NOMO-1 treated with dmso at 0.1 percent for 144 hours (cell line): ENCODE measurements at regions not wholly inside any gene's neighbourhood (a gene's known extent, or its start where the extent isn't known, plus 50 kb on each side); places are given as distances from the start of the nearest gene placed in this dataset.

Experiments used
- DNase-seq: peaks from one replicate; lab custom pipeline; 2025; ENCODE audit not compliant: unreplicated experiment; lab: John Stamatoyannopoulos, UW

DNA sequence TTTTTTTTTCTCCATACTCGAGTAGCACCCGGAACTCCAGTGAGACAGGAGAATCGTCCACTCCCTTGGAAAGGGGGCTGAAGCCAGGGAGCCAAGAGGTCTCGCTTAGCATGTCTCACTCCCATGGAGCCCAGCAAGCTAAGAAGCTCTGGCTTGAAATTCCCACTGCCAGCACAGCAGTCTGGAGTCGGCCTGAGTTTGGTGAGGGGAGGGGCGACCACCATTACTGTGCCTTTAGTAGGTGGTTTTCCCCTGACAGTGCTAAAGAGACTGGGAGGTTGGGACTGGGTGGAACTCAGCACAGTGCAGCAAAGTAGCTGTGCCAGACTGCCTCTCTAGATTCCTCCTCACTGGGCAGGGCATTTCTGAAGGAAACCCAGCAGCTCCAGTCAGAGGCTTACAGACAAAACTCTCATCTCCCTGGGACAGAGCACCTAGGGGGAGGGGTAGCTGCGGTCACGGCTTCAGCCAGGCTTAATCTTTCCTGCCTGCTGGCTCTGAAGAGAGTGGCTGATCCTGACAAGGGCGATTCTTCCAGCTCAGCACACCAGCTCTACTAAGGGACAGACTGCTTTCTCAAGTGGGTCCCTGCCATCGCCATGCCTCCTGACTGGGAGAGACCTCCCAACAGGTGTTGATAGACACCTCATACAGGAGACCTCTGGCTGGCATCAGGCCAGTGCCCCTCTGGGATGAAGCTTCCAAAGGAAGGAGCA lies 414.5 kb upstream of the ZNF608 start:
- no peak for DNase-seq

DNA sequence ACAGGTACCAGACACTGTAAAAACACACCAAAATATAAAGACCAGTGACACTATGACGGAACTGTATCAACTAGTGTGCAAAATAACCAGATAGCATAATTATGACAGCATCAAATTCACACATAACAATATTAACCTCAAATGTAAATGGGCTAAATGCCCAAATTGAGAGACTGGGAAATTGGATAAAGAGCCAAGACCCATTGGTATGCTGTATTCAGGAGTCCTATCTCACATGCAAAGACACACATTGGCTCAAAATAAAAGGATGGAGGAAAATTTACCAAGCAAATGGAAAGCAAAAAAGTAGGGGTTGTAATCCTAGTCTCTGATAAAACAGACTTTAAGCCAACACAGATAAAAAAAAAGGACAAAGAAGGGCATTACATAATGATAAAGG lies 416.3 kb upstream of the ZNF608 start:
- DNase-seq, result no peak

DNA sequence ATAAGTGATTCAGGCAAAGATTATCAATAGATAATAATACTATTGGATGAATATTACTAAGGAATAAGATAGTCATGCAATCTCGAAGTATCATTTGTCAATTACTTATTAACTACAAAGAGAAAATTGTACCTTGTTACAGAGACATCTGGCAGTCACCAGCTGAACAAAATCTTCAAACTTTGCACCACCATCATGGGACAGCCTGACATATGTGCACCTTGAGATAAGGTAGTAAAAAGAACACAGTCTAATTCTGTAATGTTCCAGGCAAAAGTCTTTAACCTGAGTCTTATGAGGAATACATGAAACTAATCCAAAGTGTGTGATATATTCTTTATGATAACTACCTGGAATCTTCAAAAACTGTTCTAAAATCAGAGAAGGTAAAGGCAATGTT lies 423.0 kb upstream of the ZNF608 start:
- no peak for DNase-seq

DNA sequence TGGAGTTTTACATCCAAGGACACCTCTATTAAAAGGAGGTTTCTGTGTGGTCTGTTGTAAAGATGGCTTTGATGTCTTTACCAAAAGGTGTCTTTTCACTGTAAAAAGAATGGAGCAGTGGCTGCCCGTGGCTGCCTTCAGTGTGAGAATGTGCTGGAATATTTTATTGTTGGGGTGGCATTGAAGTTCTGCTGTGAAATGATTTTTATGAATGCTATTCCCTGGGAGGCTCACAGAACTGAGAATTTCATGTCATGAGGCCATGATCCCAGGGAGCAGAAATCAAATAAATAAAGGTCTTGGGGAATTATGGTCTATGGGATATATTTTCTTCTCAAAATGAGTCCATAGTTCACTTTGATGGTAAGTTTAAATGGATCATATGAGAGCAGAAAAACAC lies 425.2 kb upstream of the ZNF608 start:
- no peak for DNase-seq

DNA sequence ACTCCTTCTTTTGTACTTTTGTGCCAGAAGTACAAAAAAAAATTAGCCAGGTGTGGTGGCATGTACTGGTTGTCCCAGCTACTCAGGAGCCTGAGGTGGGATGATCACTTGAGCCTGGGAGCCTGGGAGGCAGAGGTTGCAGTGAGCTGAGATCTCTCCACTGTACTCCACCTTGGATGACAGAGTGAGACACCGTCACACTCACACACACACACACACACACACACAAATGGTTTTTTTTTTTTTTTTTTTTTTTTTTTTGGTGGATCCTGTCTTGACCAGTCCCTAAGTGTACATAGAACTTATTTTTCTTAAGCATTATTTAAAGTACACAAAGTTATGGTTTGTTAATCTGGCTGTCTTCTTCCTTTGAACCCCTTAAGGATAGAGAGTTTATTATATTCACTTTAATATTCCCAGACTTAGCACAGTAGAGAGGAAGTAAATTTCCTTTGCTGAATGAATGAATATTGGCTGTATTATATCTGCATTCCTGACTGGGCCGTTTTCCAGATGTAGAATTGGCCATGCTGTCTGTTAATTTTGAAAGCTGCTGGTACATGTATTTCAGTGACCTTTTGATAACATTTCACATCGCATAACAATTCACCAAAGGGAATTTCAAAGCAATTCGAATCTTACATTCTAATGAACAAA lies 429.0 kb upstream of the ZNF608 start:
- DNase-seq, result no peak

DNA sequence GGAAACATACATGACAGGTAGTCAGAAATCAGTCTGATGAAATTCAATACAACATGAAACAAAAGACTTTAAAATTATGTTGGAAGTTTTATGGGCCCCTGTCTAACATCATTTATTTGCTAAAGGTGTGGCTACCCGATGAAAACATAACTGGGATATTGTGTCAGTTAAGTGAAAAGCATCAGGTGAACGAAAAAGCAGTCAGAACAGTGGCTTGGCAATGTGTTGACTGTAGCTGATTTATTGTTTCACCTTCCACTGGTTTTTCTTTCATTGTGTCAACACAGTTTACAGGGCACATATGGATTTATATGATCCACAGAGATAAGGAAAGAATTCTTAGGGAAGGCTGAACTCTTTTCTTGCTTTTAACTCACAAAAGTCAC lies 429.6 kb upstream of the ZNF608 start:
- DNase-seq, result no peak

DNA sequence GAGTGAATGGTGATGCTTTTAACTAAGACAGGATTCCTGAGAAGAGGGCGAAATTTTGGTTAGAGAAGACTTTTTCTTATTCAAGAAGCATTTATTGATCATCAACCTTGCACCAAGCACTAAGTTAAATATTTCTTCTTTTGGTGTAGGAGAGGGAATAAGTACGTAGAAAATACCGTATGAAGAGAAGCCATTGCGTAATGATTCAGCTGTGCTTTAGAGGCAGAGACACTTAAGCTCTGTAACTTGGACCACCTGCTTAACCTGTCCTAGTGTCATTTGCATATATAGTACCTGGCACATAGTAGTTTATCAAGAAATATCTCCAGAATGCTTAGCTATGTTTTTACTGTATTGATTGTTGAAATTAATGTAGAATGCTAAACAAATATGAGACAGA lies 430.9 kb upstream of the ZNF608 start:
- DNase-seq, result no peak

DNA sequence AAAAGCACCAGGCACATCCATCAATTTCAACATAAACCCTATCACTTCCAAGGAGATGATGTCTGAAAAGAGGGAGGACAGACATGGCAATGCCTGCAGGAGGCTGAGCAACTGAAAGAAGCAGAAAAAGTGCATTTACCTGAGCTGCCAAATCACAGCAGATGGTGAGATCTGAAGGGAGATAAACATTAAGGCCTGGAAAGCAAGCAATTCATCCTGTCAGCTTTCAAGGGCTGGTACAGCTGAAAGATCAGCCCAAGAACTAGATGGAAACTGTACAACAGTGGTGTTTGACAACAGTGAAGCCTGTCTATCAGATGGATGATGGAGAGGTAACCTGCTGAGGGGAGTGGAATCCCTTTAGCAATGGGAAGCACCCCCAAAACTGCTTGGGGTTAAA lies 433.2 kb upstream of the ZNF608 start:
- no peak for DNase-seq

DNA sequence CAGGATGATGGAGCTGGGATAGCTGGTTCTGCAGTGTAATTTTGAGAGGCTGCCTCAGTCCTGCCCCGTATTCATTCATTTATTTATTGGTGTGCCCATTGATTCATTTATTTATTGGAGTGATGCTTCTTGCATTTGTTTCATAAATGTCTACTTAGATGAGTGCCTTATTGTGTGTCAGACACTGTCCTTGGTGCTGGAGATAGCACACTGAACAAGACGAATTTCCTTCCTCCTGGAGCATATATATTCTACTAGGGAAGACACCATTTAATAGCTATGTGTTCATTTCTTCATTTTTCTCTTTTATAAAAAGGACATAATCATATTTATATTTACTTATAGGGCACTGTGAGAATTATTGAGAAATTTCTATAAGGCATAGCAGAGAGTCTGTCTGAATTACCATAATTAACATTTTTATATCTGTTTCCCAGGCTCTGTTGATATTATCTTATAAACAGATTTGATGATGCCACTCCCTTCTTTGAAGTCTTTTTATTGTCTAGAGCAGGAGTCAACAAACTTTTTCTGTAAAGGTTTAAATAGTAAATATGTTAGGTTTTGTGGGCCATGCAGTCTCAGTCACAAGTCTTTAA lies 433.9 kb upstream of the ZNF608 start:
- DNase-seq, result no peak

DNA sequence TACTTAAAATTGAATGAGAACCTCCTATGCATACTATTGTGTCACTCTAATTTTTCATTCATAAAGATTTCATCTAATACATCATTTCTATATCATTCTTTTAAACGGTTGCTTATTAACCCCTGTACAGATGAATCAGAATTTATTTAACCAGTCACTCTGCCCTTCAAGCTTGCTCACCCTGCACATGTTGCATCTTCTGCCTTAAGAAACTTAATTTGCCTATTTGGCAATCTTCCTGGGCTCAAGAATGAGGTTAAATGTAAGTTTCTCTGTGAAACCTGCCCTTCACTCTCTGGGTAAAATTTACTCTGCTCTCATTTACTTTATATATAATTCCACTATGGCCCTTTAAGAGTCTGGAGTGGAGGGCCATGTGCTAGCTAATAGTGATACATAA lies 434.7 kb upstream of the ZNF608 start:
- no peak for DNase-seq

DNA sequence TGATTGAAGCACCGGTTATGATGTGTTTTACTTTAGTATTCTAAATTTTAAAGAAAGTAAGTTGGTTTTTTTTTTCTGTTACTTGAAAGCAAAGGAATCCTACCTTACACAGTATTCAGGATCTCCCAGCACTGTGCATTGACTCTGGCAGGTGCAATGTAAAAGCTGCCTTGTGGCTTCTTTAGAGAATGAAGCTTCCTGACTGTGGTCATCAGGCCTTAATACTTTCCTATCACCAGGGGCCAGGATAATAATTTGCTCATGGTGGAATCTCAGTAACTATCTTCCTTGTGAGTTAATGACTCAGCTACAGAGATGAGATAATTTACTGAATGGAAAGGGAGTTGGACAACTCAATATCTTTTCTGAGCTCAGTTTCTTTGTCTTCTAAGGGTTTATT lies 435.5 kb upstream of the ZNF608 start:
- DNase-seq, result no peak

DNA sequence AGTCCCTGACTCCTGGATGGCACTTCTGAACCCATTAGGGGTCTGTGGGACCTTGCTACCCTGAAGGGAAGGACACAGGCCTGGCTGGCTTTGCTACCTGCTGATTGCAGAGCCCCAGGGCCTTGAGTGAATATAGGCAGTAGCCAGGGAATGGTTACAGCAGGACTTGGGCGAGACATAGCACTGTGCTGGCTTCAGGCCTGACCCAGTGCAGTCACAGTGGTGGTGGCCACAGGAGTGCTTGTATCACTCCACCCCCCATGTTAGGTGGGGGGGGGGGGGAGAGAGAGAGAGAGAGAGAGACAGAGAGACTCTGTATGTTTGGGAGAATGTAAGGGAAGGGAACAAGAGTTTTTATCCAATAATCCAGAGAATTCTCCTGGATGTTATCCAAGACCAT lies 439.3 kb upstream of the ZNF608 start:
- DNase-seq, result no peak

DNA sequence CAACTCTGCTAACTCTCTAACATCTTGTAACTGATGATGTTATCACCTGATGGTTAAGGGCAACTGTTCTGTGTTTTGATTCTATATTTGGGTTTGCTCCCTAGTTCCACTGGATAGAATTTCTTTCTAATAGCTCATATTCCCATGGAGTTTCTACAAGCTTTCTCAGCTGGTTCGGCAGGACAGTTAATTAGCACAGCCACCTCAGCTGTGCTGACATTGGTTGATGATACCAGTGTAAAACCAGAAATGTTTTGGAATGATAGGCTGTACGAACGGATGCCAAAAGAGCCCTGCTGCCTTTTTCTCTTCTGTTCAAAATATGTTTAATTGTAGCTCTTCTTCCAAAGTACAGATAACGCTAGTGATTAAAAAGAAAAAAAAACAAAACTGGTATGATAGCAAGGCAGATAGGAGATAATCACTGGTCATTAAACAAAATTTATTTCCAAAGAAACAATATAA lies 440.5 kb upstream of the ZNF608 start:
- no peak for DNase-seq

DNA sequence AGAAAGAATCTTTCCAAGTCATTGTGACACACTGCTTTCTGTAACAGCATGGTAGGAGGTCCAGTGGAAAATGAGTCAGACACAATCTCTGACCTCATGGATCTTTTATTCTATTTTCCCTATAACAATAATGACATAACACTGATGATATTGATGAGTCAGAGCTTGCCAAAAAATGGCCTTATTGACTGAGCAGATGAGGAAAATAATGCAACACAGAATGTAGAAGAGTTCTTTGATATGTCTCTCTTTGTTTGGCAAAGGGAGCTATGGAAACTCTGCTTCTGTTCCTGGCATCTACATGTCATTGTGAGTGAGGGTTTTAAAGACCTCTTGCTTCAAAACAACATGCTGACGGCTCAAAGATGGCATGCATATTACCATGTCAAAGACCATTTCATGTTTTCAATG lies 443.1 kb upstream of the ZNF608 start:
- no peak for DNase-seq

DNA sequence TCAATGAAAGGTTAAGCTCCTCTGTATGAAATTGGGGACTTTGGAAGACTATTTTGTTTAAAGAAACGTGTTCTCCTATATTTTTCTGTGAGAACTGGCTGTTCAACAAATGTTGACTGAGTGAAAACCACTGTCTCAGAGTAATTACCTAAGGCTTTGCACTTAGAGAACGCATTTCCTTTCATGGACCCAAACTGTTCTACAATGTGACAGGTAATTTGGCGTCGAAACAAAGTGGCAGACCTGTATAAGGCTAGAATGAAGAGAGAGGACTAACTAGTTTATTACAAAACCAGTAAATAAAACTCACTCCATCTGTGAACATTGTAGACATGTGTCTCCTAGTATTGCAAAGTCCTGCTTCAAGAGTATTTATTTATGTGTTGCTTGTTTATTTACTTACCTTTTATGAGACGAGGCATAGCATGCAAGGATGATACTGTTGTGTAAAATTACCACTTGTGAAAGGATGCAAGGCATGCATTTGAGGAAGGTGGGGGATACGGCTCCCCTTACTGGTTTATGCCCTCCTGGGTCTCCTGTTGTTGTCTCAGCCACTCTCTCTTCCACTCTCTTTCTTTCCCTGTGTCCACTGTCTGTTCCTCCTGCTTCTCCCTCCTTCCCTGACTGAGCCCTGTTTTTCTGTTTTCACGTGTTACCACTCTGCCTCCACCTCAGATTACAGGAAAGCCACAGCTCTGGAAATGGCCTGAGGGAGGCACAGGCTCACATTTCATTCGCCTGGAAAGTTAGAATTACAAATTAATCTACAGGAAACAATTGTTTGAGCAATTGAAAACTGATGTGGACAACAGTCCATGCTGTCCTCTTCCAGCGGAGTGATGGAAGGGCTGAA lies 444.0 kb upstream of the ZNF608 start:
- DNase-seq, result no peak

DNA sequence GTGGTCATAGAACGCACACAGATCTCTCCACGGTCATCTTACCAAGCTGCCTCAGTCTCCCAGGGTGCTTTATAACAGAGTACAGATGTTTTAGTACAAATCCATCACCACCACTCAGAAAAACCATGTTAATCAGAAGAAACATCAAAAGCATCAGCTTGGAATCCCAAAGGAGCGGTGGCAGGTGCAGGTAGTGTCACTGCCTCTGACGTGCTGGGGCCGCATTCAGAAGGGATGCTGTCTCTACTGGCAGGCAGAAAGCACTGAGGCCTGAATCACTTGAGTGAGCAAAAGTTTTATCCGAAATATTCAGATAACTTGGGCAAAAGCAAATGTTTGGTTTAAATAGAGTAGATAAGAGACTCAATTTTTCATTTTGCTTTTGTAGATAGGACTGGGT lies 448.4 kb upstream of the ZNF608 start:
- no peak for DNase-seq

DNA sequence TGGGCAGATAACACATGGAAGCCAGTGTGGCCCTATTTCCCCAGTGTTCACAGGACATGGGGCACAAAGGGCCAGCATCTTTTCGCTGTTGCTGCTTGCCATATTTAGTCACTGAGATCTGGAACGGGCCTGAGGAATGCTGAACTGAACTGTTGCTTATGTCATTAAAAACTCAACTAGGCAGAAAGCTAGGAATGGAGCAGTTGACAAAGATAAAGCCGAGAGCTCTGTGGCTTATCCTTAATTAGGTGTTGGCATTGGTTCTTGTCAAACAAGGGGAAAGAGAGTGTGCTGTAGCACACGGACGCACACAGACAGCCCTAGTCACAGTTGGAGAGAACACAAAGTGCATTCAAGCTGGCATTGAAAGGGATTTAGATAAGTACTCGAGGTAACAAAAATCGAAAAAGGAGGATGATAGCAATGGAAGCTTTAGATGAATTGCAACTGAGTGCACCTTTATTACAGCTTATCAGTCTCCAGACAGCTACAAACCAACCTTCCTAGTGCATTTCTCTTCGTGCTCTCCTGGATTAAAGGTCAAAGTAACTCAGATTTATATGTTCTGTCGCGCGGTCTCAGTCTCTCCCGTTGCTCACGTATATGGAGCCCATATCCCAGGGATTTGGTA lies 450.2 kb upstream of the ZNF608 start:
- DNase-seq, result no peak

DNA sequence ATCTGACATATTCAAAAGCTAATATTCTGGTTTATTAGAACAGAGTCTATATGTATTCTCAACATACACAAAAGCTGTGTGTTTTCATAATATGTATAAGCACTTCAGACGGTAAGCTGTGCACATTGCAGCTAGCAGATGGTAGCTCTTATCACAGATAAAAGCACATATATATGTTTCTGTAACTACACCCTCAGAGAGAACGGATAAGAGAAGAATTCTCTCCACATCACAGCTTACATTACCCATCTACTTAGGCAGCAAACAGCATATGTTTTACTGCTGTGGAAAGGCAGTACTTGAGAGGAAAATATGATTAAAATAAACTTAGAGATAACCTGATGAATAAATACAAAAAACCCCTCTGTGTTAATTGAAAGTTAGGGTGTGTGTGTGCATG lies 450.9 kb upstream of the ZNF608 start:
- DNase-seq, result no peak

DNA sequence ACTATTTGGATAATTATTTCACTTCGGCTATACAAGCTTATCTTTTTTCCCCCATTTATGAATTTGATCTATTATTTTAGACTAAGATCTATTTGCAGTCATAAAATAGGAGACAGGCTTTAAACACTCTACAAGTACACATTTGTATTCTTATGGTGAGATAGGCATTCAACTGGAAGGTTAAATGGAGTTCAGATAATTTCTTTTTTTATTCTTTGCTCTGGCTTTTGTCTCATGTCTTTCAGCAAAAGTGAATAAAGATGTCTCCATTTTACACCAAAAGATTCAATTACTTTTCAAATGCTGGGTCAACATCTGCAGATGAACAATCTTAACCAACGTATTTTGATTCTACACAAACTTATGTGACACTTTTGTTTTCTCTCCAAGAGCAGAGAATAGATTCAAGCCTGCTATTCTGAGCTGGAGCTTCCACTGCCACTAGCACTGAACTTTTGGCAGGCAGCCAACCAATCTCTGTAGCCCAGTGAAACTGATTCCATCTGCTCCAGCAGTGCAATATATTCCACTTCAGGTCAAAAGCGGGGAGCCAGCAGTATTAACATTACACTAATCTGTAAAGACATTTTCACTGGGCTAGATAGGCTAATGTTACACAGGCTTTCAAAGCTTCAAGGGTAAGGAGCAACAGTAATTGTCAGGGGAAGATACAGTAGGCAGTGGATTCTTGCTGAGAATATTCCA lies 452.0 kb upstream of the ZNF608 start:
- no peak for DNase-seq

DNA sequence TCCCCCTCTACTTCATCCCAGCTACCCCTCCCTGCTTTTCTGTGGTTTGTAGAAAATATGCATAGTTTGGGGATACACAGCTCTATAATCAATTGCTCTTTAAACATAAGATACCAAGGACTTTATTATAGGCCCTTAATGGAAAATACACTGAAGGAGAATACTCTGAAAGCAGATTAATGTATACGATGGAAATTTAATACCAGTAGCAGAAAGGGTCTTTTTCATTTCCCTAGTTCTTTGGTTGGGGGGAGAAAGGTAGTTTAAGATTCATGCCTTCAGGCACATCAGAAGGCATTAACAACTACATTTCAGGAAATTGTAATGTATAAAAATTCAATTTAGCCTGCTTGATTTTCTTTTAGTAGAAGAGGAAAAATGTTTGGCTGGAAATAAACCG lies 452.9 kb upstream of the ZNF608 start:
- DNase-seq, result no peak
